ENCODE measurements at regions not wholly inside any gene's neighbourhood (a gene's known extent, or its start where the extent isn't known, plus 50 kb on each side); places are given as distances from the start of the nearest gene placed in this dataset.

GRCh38 chr5:1648806-1649205, 125.0 kb upstream of the LPCAT1 start:
- no peak overlapping the region for H3K4me3 ChIP-seq (replicated peaks in 1 of 2; ENCODE audit: low read depth in 1 of 2, low read length in 2 of 2)
- no peaks in the 10 kb centered on the region for H4K20me1 ChIP-seq (ENCODE audit: insufficient read depth)
- no peak overlapping the region for H3K4me2 ChIP-seq (ENCODE audit: low read length)
- H3K4me1 ChIP-seq (ENCODE audit: control insufficient read depth in 1 of 2, insufficient read depth in 2 of 2, low read length in 2 of 2), result peaks cover 0 to 6% of the 10 kb centered on the region in 2 experiments; a peak in 1 of 4 replicates
- TF ChIP-seq ELF1 (IDR thresholded peaks at IDR 0.05; ENCODE audit: borderline replicate concordance, low read depth) (no peak), MAX (IDR thresholded peaks at IDR 0.05) (no peak), YY1 (IDR thresholded peaks at IDR 0.05; ENCODE audit: extremely low read depth, insufficient replicate concordance, low read depth, low read length) (no peak), EGR1 (IDR thresholded peaks at IDR 0.05; ENCODE audit: low read depth) (no peak), SIN3A (IDR thresholded peaks at IDR 0.05; ENCODE audit: low read depth) (no peak)
- H3K36me3 ChIP-seq (ENCODE audit: control insufficient read depth in 1 of 2, insufficient read depth in 2 of 2, low read length in 2 of 2), result no peaks in the 10 kb centered on the region
- H3K9ac ChIP-seq (ENCODE audit: low read length), result no peak overlapping the region
- BruUV-seq (replicated peaks), result no TSS peak
- intact Hi-C loops (cut with micrococcal nuclease), result no loop called here
- H3K9me3 ChIP-seq (ENCODE audit: control insufficient read depth in 1 of 2, insufficient read depth in 1 of 2, low read depth in 1 of 2, low read length in 2 of 2), result no peaks in the 10 kb centered on the region
- H3K27ac ChIP-seq (ENCODE audit: low read depth, low read length), result no peak overlapping the region
- H3K9me2 ChIP-seq (ENCODE audit: insufficient read depth), result no peaks in the 10 kb centered on the region
- no peaks in the 10 kb centered on the region for H3K79me2 ChIP-seq (ENCODE audit: insufficient read depth, low read length)
- ChIA-PET RAD21 (ENCODE audit: low non-redundant PET in 1 of 2, low total read pairs in 2 of 2, uncharacterized antibody in 2 of 2, unreplicated experiment in 2 of 2) (no interaction called here), POLR2A (no interaction called here), CTCF (no interaction called here)
- DNase-seq (ENCODE audit: low read depth, low spot score), result no peak
- no peak for ATAC-seq
- H2AFZ ChIP-seq (ENCODE audit: low read depth, low read length, poor library complexity, severe bottlenecking), result no peak overlapping the region
- H3K27me3 ChIP-seq (ENCODE audit: insufficient read depth, low read length), result peaks cover 7% of the 10 kb centered on the region; the same call in 1 of the 2 replicates

- CTCF ChIA-PET, result no interaction called here
- intact Hi-C loops (cut with micrococcal nuclease), result no loop called here
- POLR2A ChIA-PET, result no interaction called here
Observed at GRCh38 chr5:1647580-1647979, 123.8 kb upstream of the LPCAT1 start.

More at GRCh38 chr5:1647580-1647979, 123.8 kb upstream of the LPCAT1 start:
- BruUV-seq (replicated peaks), result no TSS peak
- H3K36me3 ChIP-seq (ENCODE audit: control insufficient read depth in 1 of 2, insufficient read depth in 2 of 2, low read length in 2 of 2), result no peaks in the 10 kb centered on the region
- no peaks in the 10 kb centered on the region for H3K9me2 ChIP-seq (ENCODE audit: insufficient read depth)
- DNase-seq (ENCODE audit: low read depth, low spot score) (no peak), ATAC-seq (no peak)
- no peaks in the 10 kb centered on the region for H4K20me1 ChIP-seq (ENCODE audit: insufficient read depth)
- H3K79me2 ChIP-seq (ENCODE audit: insufficient read depth, low read length), result no peaks in the 10 kb centered on the region
- H3K4me1 ChIP-seq (ENCODE audit: control insufficient read depth in 1 of 2, insufficient read depth in 2 of 2, low read length in 2 of 2), result peaks cover 0 to 4% of the 10 kb centered on the region in 2 experiments; a peak in 1 of 4 replicates
- peaks cover 11% of the 10 kb centered on the region; the same call in 1 of the 2 replicates for H3K27me3 ChIP-seq (ENCODE audit: insufficient read depth, low read length)
- H3K27ac ChIP-seq (ENCODE audit: low read depth, low read length), result no peak overlapping the region
- no peak overlapping the region for H2AFZ ChIP-seq (ENCODE audit: low read depth, low read length, poor library complexity, severe bottlenecking)
- H3K9ac ChIP-seq (ENCODE audit: low read length), result no peak overlapping the region
- TF ChIP-seq ZNF274 (IDR thresholded peaks at IDR 0.05; ENCODE audit: low read depth, low read length) (no peak), CBX3 (IDR thresholded peaks at IDR 0.05; ENCODE audit: low read depth) (no peak), POLR2AphosphoS5 (IDR thresholded peaks at IDR 0.05; ENCODE audit: low read depth, low read length) (no peak), ELF1 (IDR thresholded peaks at IDR 0.05; ENCODE audit: borderline replicate concordance, low read depth) (no peak), CEBPB (IDR thresholded peaks at IDR 0.05; ENCODE audit: low read depth) (no peak), ZBTB33 (IDR thresholded peaks at IDR 0.05; ENCODE audit: extremely low read depth, insufficient replicate concordance, low read length) (no peak), ZFX (IDR thresholded peaks at IDR 0.05) (no peak), ATF3 (IDR thresholded peaks at IDR 0.05) (no peak), CTCF (IDR thresholded peaks at IDR 0.05 in 2 of 3, conservative IDR thresholded peaks at IDR 0.05 in 1 of 3; ENCODE audit: borderline replicate concordance in 1 of 3, insufficient read depth in 1 of 3, low read depth in 2 of 3, low read length in 2 of 3) (no peak), EZH2phosphoT487 (IDR thresholded peaks at IDR 0.05; ENCODE audit: borderline replicate concordance) (no peak)
- RAD21 ChIA-PET (ENCODE audit: low non-redundant PET in 1 of 2, low total read pairs in 2 of 2, uncharacterized antibody in 2 of 2, unreplicated experiment in 2 of 2), result no interaction called here
- H3K4me2 ChIP-seq (ENCODE audit: low read length), result no peak overlapping the region
- no peaks in the 10 kb centered on the region for H3K9me3 ChIP-seq (ENCODE audit: control insufficient read depth in 1 of 2, insufficient read depth in 1 of 2, low read depth in 1 of 2, low read length in 2 of 2)
- H3K4me3 ChIP-seq (replicated peaks in 1 of 2; ENCODE audit: low read depth in 1 of 2, low read length in 2 of 2), result no peak overlapping the region
